ENCODE measurements at regions not wholly inside any gene's neighbourhood (a gene's known extent, or its start where the extent isn't known, plus 50 kb on each side); places are given as distances from the start of the nearest gene placed in this dataset.

- H3K27me3 ChIP-seq: no peaks in the 10 kb centered on the region
- no peaks in the 10 kb centered on the region; the same call in 1 of the 2 replicates for H3K9me3 ChIP-seq
- DNase-seq: no peak
- peaks cover 6% of the 10 kb centered on the region; the same call in 1 of the 2 replicates for H3K36me3 ChIP-seq
- no peak for TF ChIP-seq CTCF (IDR thresholded peaks at IDR 0.05; ENCODE audit: low read depth, low read length)
- H3K4me3 ChIP-seq (ENCODE audit: low read depth, low read length): no peak overlapping the region
- peaks cover 11% of the 10 kb centered on the region; the same call in 1 of the 2 replicates for H3K4me1 ChIP-seq
Observed at GRCh38 chr19:30245401-30246039, 126.7 kb upstream of the ZNF536 start.

- H3K36me3 ChIP-seq: peaks cover under 1% of the 10 kb centered on the region; the same call in 1 of the 2 replicates
- no peak for TF ChIP-seq CTCF (IDR thresholded peaks at IDR 0.05; ENCODE audit: low read depth, low read length)
- DNase-seq: no peak
- H3K4me3 ChIP-seq (ENCODE audit: low read depth, low read length): no peak overlapping the region
- no peaks in the 10 kb centered on the region for H3K27me3 ChIP-seq
- H3K9me3 ChIP-seq: no peaks in the 10 kb centered on the region; the same call in 1 of the 2 replicates
- peaks cover 5% of the 10 kb centered on the region; the same call in 1 of the 2 replicates for H3K4me1 ChIP-seq
Observed at GRCh38 chr19:30249911-30250310, 122.3 kb upstream of the ZNF536 start.

GRCh38 chr19:30252214-30252613 is 120.0 kb upstream of the ZNF536 start:
- no peak for DNase-seq
- Histone ChIP-seq H3K4me3 (ENCODE audit: low read depth, low read length) (no peak overlapping the region), H3K27me3 (no peaks in the 10 kb centered on the region), H3K36me3 (no peaks in the 10 kb centered on the region), H3K9me3 (no peaks in the 10 kb centered on the region; the same call in 1 of the 2 replicates), H3K4me1 (peaks cover 5% of the 10 kb centered on the region)
- no peak for TF ChIP-seq CTCF (IDR thresholded peaks at IDR 0.05; ENCODE audit: low read depth, low read length)

- DNase-seq: peak; percentile 67
- Histone ChIP-seq H3K27me3 (no peaks in the 10 kb centered on the region), H3K4me3 (ENCODE audit: low read depth, low read length) (peak overlapping the region; percentile 40), H3K36me3 (no peaks in the 10 kb centered on the region; the same call in 1 of the 2 replicates), H3K9me3 (no peaks in the 10 kb centered on the region; the same call in 1 of the 2 replicates), H3K4me1 (peaks cover 3% of the 10 kb centered on the region)
- TF ChIP-seq CTCF (IDR thresholded peaks at IDR 0.05; ENCODE audit: low read depth, low read length): no peak
Observed at GRCh38 chr19:30253581-30253996, 118.6 kb upstream of the ZNF536 start.

- no peak for DNase-seq
- H3K27me3 ChIP-seq: no peaks in the 10 kb centered on the region
- peak overlapping the region; percentile 40; the same call in 1 of the 2 replicates for H3K4me3 ChIP-seq (ENCODE audit: low read depth, low read length)
- TF ChIP-seq CTCF (IDR thresholded peaks at IDR 0.05; ENCODE audit: low read depth, low read length): no peak
- H3K4me1 ChIP-seq: no peaks in the 10 kb centered on the region; the same call in none of the 2 replicates
- no peaks in the 10 kb centered on the region for H3K9me3 ChIP-seq
- H3K36me3 ChIP-seq: no peaks in the 10 kb centered on the region; the same call in 1 of the 2 replicates
Observed at GRCh38 chr19:30254158-30254557, 118.0 kb upstream of the ZNF536 start.

GRCh38 chr19:30254789-30255188 is 117.4 kb upstream of the ZNF536 start:
- Histone ChIP-seq H3K4me1 (no peaks in the 10 kb centered on the region; the same call in none of the 2 replicates), H3K36me3 (no peaks in the 10 kb centered on the region; the same call in 1 of the 2 replicates), H3K4me3 (ENCODE audit: low read depth, low read length) (no peak overlapping the region), H3K27me3 (no peaks in the 10 kb centered on the region), H3K9me3 (no peaks in the 10 kb centered on the region)
- no peak for DNase-seq
- TF ChIP-seq CTCF (IDR thresholded peaks at IDR 0.05; ENCODE audit: low read depth, low read length): no peak

Measured in BE2C (cell line).